SIG-M5 treated with dmso at 0.1 percent for 504 hours (cell line): ENCODE measurements at regions not wholly inside any gene's neighbourhood (a gene's known extent, or its start where the extent isn't known, plus 50 kb on each side); places are given as distances from the start of the nearest gene placed in this dataset.
"Not testable (repeated sequence)": the region's sequence is repeated elsewhere in the genome, so short reads cannot be mapped to it uniquely, and the experiment has no call there.

Experiments
- DNase-seq: peaks from one replicate; lab custom pipeline; 2025; ENCODE audit not compliant: unreplicated experiment; lab: John Stamatoyannopoulos, UW

- DNase-seq, result no peak
These were observed 106.0 kb upstream of the AR start for GRCh38 chrX:67437821-67438220.

DNA sequence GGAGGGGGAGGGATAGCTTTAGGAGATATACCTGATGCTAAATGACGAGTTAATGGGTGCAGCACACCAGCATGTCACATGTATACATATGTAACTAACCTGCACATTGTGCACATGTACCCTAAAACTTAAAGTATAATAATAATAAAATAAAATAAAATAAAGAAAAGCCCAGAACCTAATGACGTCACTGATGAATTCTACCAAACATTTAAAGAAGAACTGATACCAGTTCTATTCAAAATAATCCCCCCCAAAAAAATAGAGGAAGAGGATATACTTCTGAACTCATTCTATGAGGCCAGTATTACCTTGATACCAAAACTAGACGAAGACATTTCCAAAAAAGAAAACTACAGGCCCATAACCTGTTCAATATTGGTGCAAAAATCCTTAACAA, 68.6 kb upstream of the AR start:
- DNase-seq, result not testable (repeated sequence)

GRCh38 chrX:67480789-67481188, 63.0 kb upstream of the AR start:
- no peak for DNase-seq
